H1 (cell line): ENCODE measurements at regions not wholly inside any gene's neighbourhood (a gene's known extent, or its start where the extent isn't known, plus 50 kb on each side); places are given as distances from the start of the nearest gene placed in this dataset.

Source experiments
- CTCF ChIA-PET: fragments of 300-600 bp; sonication (Branson Sonifier 250); formaldehyde crosslinking; loops from one replicate; lab custom pipeline; 2021; ENCODE audit not compliant: partially characterized antibody; lab: Charles Lee
- POLR2A ChIA-PET: fragments of 300-600 bp; sonication (Branson Sonifier 250); formaldehyde crosslinking; loops from one replicate; lab custom pipeline; 2021; ENCODE audit warnings: inconsistent platforms; ENCODE audit not compliant: partially characterized antibody; lab: Charles Lee
- DNase-seq, 2 experiments: peaks; one replicate each; pipeline versions ENCODE4 v3.0.0 to v3.0.0-alpha.2; 2010 to 2022; ENCODE audit warnings: low spot score in 2 of 2, low read depth in 1 of 2, mixed read lengths in 1 of 2
- FAIRE-seq: peaks from 2 replicates; lab custom pipeline; 2011; peaks lifted over from hg19 to GRCh38; lab: Jason Lieb, UNC
- H2AFZ ChIP-seq: 2 replicates; pipeline ENCODE4 v1.8.1; 2012; ENCODE audit warnings: low read length, inconsistent platforms
- H2AK5ac ChIP-seq: 2 replicates; pipeline ENCODE4 v1.6.1; 2013; ENCODE audit warnings: low read depth, low read length
- H2BK120ac ChIP-seq: replicated peaks from 2 replicates; pipeline ENCODE3; 2013; ENCODE audit warnings: low read depth, low read length, inconsistent platforms
- H2BK12ac ChIP-seq: 2 replicates; pipeline ENCODE4 v1.6.1; 2013; ENCODE audit warnings: low read depth, low read length
- H2BK15ac ChIP-seq: 2 replicates; pipeline ENCODE4 v1.6.1; 2013; ENCODE audit warnings: low read length
- H2BK20ac ChIP-seq: 2 replicates; pipeline ENCODE4 v1.6.1; 2013; ENCODE audit warnings: low read length
- H2BK5ac ChIP-seq: 2 replicates; pipeline ENCODE4 v1.6.1; 2013; ENCODE audit warnings: low read depth, low read length
- H3K14ac ChIP-seq: 2 replicates; pipeline ENCODE4 v1.6.1; 2013; ENCODE audit warnings: inconsistent platforms; ENCODE audit not compliant: insufficient read length
- H3K18ac ChIP-seq: 2 replicates; pipeline ENCODE4 v1.6.1; 2013; ENCODE audit warnings: low read length; ENCODE audit errors: extremely low read depth
- H3K23ac ChIP-seq: 2 replicates; pipeline ENCODE4 v1.6.1; 2013; ENCODE audit warnings: inconsistent platforms; ENCODE audit not compliant: insufficient read length
- H3K23me2 ChIP-seq: 2 replicates; pipeline ENCODE4 v1.6.1; 2013; ENCODE audit warnings: low read depth, low read length
- H3K27ac ChIP-seq: 2 replicates; pipeline ENCODE4 v1.6.1; 2011; ENCODE audit warnings: low read depth, low read length, inconsistent platforms
- H3K27me3 ChIP-seq, 4 experiments: replicated peaks in 1 of 4; 1 replicate in 1 of 4; 2 replicates in 3 of 4; pipeline versions ENCODE4 v1.6.1 to v1.8.1; 2011 to 2013; ENCODE audit warnings: low read length in 3 of 4, mild to moderate bottlenecking in 3 of 4, inconsistent platforms in 2 of 4, mixed read lengths in 2 of 4, moderate library complexity in 1 of 4; ENCODE audit not compliant: control insufficient read depth in 3 of 4, insufficient read depth in 3 of 4; ENCODE audit errors: extremely low read depth in 1 of 4
- H3K36me3 ChIP-seq, 4 experiments: 2 replicates each; pipeline versions ENCODE4 v1.6.1 to v1.8.1; 2011 to 2013; ENCODE audit warnings: mild to moderate bottlenecking in 4 of 4, low read length in 3 of 4, moderate library complexity in 2 of 4, control low read depth in 1 of 4, inconsistent platforms in 1 of 4; ENCODE audit not compliant: insufficient read depth in 4 of 4, control insufficient read depth in 2 of 4
- H3K4ac ChIP-seq: replicated peaks from 2 replicates; pipeline ENCODE3; 2013; ENCODE audit warnings: low read length, low read depth, mixed read lengths, inconsistent platforms; ENCODE audit not compliant: insufficient read length
- H3K4me1 ChIP-seq, 4 experiments: replicated peaks in 1 of 4; 1 replicate in 1 of 4; 2 replicates in 3 of 4; pipeline versions ENCODE4 v1.6.1 to v1.8.1; 2011 to 2013; ENCODE audit warnings: low read length in 3 of 4, inconsistent platforms in 2 of 4, mixed read lengths in 1 of 4; ENCODE audit not compliant: insufficient read depth in 4 of 4, control insufficient read depth in 3 of 4
- H3K4me2 ChIP-seq, 2 experiments: 2 replicates each; pipeline versions ENCODE4 v1.6.1 to v1.8.1; 2011 to 2013; ENCODE audit warnings: low read depth in 2 of 2, low read length in 2 of 2, control low read depth in 1 of 2, inconsistent platforms in 1 of 2, mild to moderate bottlenecking in 1 of 2; ENCODE audit not compliant: insufficient read depth in 1 of 2
- H3K4me3 ChIP-seq, 4 experiments: fragments of 200-600, 300-600 bp in 1 of 4; sonication (generic), shearing (Covaris generic), sonication (Bioruptor Twin) in 1 of 4; 2 replicates each; pipeline versions ENCODE4 v1.5.1 to v1.8.1; 2011 to 2016; ENCODE audit warnings: low read length in 4 of 4, low read depth in 3 of 4, control low read depth in 2 of 4, inconsistent platforms in 2 of 4, mild to moderate bottlenecking in 2 of 4, mixed read lengths in 1 of 4, moderate library complexity in 1 of 4; ENCODE audit not compliant: insufficient read depth in 2 of 4; ENCODE audit errors: extremely low read depth in 1 of 4
- H3K56ac ChIP-seq: replicated peaks from 2 replicates; pipeline ENCODE3; 2013; ENCODE audit warnings: low read depth, mild to moderate bottlenecking, mixed read lengths, low read length, inconsistent platforms; ENCODE audit not compliant: insufficient read length
- H3K79me1 ChIP-seq: 2 replicates; pipeline ENCODE4 v1.6.1; 2013; ENCODE audit warnings: low read depth, low read length, control low read depth
- H3K79me2 ChIP-seq, 2 experiments: 2 replicates each; pipeline versions ENCODE4 v1.6.1 to v1.8.1; 2012 to 2013; ENCODE audit warnings: low read length in 2 of 2, mild to moderate bottlenecking in 2 of 2, inconsistent platforms in 1 of 2; ENCODE audit not compliant: insufficient read depth in 2 of 2, control insufficient read depth in 1 of 2
- H3K9ac ChIP-seq, 4 experiments: replicated peaks in 1 of 4; 1 replicate in 1 of 4; 2 replicates in 3 of 4; pipeline versions ENCODE4 v1.6.1 to v1.8.1; 2011 to 2013; ENCODE audit warnings: low read depth in 3 of 4, low read length in 3 of 4, control low read depth in 2 of 4, mild to moderate bottlenecking in 2 of 4, moderate library complexity in 2 of 4, inconsistent platforms in 1 of 4; ENCODE audit errors: extremely low read depth in 1 of 4
- H3K9me3 ChIP-seq, 2 experiments: 2 replicates each; pipeline versions ENCODE4 v1.6.1 to v1.8.1; 2012 to 2013; ENCODE audit warnings: mild to moderate bottlenecking in 2 of 2, moderate library complexity in 2 of 2, control low read depth in 1 of 2, inconsistent platforms in 1 of 2, low read depth in 1 of 2, low read length in 1 of 2, mixed read lengths in 1 of 2; ENCODE audit not compliant: insufficient read depth in 2 of 2
- H4K20me1 ChIP-seq, 2 experiments: replicated peaks in 1 of 2; 2 replicates each; pipeline versions ENCODE3 to v1.8.1; 2011 to 2013; ENCODE audit warnings: inconsistent platforms in 2 of 2, low read length in 2 of 2, mild to moderate bottlenecking in 1 of 2; ENCODE audit not compliant: insufficient read depth in 2 of 2, control insufficient read depth in 1 of 2
- H4K5ac ChIP-seq: 2 replicates; pipeline ENCODE4 v1.6.1; 2013; ENCODE audit warnings: low read length, low read depth, mixed read lengths, inconsistent platforms; ENCODE audit not compliant: insufficient read length
- H4K8ac ChIP-seq: 2 replicates; pipeline ENCODE4 v1.8.0; 2013; ENCODE audit warnings: mild to moderate bottlenecking, moderate library complexity, low read length, inconsistent platforms; ENCODE audit not compliant: insufficient read depth; ENCODE audit errors: extremely low read depth
- H4K91ac ChIP-seq: replicated peaks from 2 replicates; pipeline ENCODE3; 2013; ENCODE audit warnings: low read length, mixed read lengths, inconsistent platforms; ENCODE audit not compliant: insufficient read length
- CBX5 ChIP-seq: fragments of 300-800, 300-1000 bp; sonication (generic); IDR thresholded peaks from 2 replicates; pipeline ENCODE4 v1.7.1; 2016; ENCODE audit warnings: antibody characterized with exemption, low read length, low read depth
- JUND ChIP-seq: IDR thresholded peaks from 2 replicates; pipeline ENCODE4 v1.6.1; 2011; ENCODE audit warnings: mild to moderate bottlenecking, improper control_type of control experiment, low read length
- NANOG ChIP-seq: IDR thresholded peaks from 2 replicates; pipeline ENCODE4 v1.6.1; 2011; ENCODE audit warnings: low read length, low read depth, mild to moderate bottlenecking, inconsistent platforms; ENCODE audit not compliant: insufficient read depth, poor library complexity, severe bottlenecking
- NRF1 ChIP-seq: IDR thresholded peaks from 2 replicates; pipeline ENCODE4 v1.6.1; 2011; ENCODE audit warnings: mild to moderate bottlenecking, low read depth, low read length, improper control_type of control experiment
- RBBP5 ChIP-seq: IDR thresholded peaks from 2 replicates; pipeline ENCODE4 v1.7.1; 2012; ENCODE audit warnings: low read depth, mild to moderate bottlenecking, inconsistent platforms, low read length, moderate library complexity, borderline replicate concordance
- RFX5 ChIP-seq: IDR thresholded peaks from 2 replicates; pipeline ENCODE4 v1.6.1; 2011; ENCODE audit warnings: low read depth, low read length, improper control_type of control experiment, borderline replicate concordance
- SP2 ChIP-seq: IDR thresholded peaks from 2 replicates; pipeline ENCODE4 v1.6.1; 2012; ENCODE audit warnings: mild to moderate bottlenecking, low read length, inconsistent platforms
- SRF ChIP-seq: IDR thresholded peaks from 2 replicates; pipeline ENCODE4 v1.6.1; 2011; ENCODE audit warnings: mild to moderate bottlenecking, low read depth, low read length, moderate library complexity
- WGBS, 2 experiments: shearing (Covaris generic) in 1 of 2; methylation state at CpG; one replicate each; pipeline versions ENCODE4 v1.1.6 to v1.1.7; 2013 to 2015; ENCODE audit warnings: low lambda C conversion rate in 2 of 2, mixed read lengths in 2 of 2, inconsistent platforms in 1 of 2, low coverage in 1 of 2, missing lambda C conversion rate in 1 of 2; ENCODE audit not compliant: insufficient replicate concordance in 2 of 2, insufficient coverage in 1 of 2, insufficient read length in 1 of 2; ENCODE audit errors: extremely low coverage in 1 of 2, missing lambda C conversion rate in 1 of 2; 5-methylcytosine and 5-hydroxymethylcytosine counted together
- TF ChIP-seq, protein P1 (sequence below): IDR thresholded peaks from 2 replicates; pipeline ENCODE4 v1.6.1; 2012; ENCODE audit warnings: inconsistent platforms

DNA sequence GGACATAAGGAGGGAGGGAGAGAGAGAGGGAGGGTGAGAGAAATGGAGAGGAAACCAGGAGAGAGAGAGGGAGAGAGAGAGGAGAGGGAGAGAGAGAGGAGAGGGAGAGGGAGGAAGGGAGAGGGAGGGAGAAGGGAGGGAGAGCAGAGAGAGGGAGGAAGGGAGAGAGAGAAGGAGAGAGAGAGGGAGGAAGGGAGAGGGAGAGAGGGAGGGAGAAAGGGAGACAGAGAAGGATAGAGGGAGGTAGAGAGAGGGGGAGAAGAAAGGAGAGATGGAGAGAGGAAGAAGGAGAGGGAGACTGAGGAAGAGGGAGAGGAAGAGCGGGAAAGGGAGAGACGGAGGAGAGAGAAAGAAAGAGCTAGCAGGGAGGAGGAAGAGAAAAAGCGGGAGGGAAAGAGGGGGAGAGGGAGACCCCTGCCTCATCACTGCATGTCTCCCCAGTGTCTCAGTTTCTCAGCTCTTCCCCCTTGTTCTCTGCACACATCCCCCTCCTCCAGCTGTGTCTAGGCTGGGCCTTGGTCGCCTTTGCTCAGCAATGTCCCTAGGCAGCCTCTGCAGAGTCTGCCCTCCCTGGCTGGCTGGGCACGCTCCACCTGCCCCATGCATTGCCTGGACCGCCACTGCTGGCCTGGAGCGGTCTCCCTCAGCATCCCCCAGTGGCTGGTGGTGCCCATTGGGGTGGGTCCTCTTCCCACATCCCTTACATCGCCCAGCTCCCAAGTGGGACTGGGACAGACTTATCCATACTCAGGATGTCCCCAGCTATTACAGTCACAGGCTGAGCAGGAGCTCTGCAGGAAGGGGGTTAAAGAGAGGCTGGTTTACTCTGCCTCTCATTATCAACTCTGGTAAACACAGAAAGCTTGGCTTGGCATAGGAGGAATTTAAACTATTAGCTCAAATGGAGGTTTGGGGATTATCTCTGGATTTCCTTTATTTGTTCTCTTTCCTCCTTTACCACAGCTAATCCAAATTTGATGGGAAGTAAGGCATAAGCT, 85.7 kb upstream of the APCDD1 start:
- WGBS, 2 experiments: 75% methylated on average over 8 of the region's 8 CpGs; no CpG with 5 or more reads in 1 of the 2 experiments
- CTCF ChIA-PET: interaction anchor here (0.8 to 1.2 kb wide), 3 partner anchors 10 to 337 kb away, joined by 3 to 4 read pairs (median 3); no protein-coding TSS in a partner anchor
- Histone ChIP-seq H3K27me3 (no peaks in the 10 kb centered on the region), H2BK15ac (no peak overlapping the region), H3K9ac (no peak overlapping the region), H3K9me3 (peaks cover 0 to 2% of the 10 kb centered on the region in 2 experiments; a peak in 2 of 4 replicates), H4K5ac (no peak overlapping the region), H3K36me3 (no peaks in the 10 kb centered on the region), H3K23me2 (no peaks in the 10 kb centered on the region), H3K14ac (no peak overlapping the region), H3K23ac (no peak overlapping the region), H4K20me1 (no peaks in the 10 kb centered on the region), H4K8ac (no peak overlapping the region), H2AFZ (no peak overlapping the region), H2BK5ac (no peak overlapping the region), H3K56ac (no peak overlapping the region), H2BK120ac (no peak overlapping the region), H3K18ac (no peak overlapping the region), H3K4ac (no peak overlapping the region), H2BK20ac (no peak overlapping the region), H3K27ac (no peak overlapping the region), H4K91ac (no peak overlapping the region), H3K4me2 (no peak overlapping the region), H3K79me1 (no peaks in the 10 kb centered on the region), H3K4me1 (peaks cover 0 to 3% (median 0%) of the 10 kb centered on the region in 4 experiments; a peak in 2 of 7 replicates), H2AK5ac (no peak overlapping the region), H2BK12ac (no peak overlapping the region), H3K79me2 (no peaks in the 10 kb centered on the region), H3K4me3 (no peak overlapping the region)
- no peak for DNase-seq
- TF ChIP-seq RBBP5 (no peak), SP2 (no peak), CBX5 (no peak), NANOG (no peak), SRF (no peak), RFX5 (no peak), NRF1 (no peak), JUND (no peak)
- TF ChIP-seq, protein P1, sequence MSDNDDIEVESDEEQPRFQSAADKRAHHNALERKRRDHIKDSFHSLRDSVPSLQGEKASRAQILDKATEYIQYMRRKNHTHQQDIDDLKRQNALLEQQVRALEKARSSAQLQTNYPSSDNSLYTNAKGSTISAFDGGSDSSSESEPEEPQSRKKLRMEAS: no peak
- POLR2A ChIA-PET: interaction anchor here (1.1 kb wide), 1 partner anchor 157 kb away, joined by 3 read pairs; the partner anchor contains the start of gene NAPG
- FAIRE-seq: no peak
